HS-5 (cell line): ENCODE measurements at regions not wholly inside any gene's neighbourhood (a gene's known extent, or its start where the extent isn't known, plus 50 kb on each side); places are given as distances from the start of the nearest gene placed in this dataset.

Experiments used
- DNase-seq: peaks from one replicate; pipeline ENCODE4 v3.0.0-alpha.2; 2012; ENCODE audit warnings: low read depth

DNA sequence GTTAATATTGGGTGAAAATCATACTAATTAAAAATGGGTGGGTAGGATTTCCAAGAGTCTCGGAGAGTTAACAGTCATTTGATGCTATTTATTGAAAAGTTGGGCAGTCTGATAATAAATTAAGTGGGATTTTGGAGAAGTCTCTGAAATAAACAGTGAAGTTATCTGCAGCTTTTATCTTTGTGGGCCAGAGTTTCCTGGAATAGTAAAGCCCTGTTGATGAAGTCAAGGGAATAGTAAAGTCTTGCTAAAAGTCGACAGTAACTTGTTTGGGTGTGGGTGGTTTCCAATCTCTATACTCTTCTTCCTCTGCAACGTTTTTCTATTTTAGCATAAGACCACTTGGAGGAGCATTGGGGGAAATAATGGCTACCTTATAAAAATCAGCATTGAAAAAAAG is 493.6 kb downstream of the EPM2A start:
- DNase-seq = no peak

DNA sequence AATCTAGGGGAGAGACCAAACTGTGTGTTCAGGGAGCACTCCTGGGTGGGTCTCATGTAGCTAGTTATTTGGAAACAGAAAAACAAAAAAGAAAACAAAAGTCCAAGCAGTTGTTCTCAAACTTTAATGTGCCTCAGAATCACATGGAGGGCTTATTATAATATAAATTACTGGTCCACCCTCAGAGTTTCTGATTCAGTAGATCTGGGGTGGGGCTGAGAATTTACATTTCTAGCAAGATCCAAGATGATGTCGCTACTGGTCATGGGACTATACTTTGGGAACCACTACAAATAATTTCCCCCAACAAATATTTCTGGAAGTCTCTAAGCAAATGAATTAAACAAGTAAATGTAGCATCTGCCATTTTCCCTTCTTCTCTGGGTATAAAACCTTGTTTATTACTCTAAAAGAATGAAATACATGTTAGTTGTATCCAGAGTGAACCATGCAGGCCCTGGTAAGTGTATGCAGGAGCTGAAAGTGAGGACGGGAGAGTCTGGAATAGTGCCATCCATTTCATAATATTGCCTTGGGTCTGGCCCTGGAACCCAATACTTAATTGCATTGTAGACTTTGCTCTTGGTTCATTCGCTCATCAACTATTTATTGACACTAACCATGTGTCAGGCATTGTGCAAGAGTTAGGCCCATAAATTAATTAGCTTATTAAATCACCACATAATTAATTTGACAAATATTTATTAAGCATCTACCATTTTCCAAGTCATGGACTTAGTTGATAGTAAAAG is 490.8 kb downstream of the EPM2A start:
- no peak for DNase-seq

DNA sequence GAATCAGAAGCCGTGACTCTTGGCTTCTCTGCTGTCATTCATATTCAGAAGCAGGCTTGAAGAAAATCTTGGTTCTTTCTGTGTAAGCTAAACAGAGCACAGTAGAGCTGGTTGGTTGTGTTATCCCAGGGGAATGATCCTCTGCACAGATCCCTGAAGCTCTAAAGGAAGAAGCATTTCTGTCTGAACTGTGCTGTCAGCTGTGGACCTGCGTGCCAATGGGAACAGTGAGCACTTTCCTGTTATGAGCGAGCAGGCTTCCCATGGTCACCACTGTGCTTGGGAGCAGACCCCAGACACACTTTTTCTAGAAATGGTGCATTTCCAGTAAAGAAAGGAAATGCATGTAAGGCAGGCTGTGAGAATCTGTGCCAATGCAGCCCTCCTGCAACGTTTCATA is 490.2 kb downstream of the EPM2A start:
- DNase-seq = no peak

DNA sequence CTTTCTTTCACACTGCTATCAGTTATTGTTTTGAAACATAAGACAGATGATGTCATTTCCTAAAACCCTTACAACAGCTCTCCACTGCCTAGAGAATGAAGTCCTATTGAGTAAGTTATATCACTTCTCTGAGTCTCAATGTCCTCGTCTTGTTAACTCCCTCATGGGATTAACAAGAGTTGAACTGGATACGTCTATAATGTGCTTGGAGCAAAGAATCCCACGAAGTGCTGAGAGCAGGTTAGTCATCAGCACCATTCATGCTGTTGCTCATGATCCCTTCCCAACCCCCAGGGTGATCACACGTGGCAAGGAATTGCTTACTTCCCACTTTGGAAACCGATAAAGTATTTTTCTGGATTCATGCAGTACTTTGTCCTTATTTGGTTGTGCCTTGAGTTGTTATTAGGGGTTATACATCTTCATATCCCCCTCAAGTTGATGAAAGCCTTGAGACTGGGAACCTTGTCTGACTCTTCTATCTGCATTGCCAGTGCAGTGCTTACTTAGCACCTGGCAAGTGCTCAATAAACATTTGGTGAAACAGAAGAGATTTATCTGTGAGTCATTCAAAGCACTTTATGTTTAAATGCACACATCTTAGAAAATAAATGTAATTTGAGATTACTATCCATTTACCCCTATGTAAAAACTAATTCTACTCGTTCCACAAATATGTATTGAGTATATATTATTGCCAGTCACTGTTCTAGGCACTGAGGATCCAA is 487.5 kb downstream of the EPM2A start:
- peak; percentile 80 for DNase-seq

DNA sequence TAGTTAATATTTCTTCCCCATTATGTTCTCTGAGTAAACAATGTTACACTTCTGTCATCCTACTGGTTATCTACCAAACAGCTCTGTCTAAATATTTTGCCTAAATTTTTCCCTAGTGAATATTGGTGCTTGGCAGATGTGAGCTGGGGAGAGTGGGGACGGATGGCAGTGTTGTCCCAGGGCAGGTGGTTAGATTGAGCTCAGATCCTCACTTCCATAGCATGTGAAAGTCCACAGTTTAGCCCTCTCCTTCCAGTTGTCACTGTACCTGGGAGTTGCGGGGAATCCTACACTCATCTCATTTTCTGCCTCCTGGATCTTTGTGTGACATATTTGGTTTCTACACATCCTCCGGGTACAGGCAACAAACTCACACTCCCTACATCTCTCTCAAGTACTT is 484.9 kb downstream of the EPM2A start:
- DNase-seq = no peak

DNA sequence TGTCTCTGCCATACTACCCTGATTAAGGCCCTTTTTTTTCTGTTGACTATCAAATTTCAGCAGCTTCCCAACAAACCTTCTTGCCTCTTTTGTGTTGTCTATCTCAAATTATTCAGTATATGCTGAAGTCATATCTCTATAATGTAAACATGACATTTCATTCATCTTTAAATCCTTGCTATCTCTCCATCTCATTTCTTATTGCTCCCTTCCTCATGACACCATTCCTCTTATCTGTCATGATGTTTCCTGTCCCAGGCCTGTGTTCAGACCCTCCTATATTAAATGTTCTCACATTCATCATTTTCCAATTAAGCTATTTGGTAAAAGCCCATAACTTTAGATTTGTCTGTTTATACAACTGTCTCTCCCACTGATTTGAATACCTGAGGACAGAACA is 482.6 kb downstream of the EPM2A start:
- DNase-seq = no peak

DNA sequence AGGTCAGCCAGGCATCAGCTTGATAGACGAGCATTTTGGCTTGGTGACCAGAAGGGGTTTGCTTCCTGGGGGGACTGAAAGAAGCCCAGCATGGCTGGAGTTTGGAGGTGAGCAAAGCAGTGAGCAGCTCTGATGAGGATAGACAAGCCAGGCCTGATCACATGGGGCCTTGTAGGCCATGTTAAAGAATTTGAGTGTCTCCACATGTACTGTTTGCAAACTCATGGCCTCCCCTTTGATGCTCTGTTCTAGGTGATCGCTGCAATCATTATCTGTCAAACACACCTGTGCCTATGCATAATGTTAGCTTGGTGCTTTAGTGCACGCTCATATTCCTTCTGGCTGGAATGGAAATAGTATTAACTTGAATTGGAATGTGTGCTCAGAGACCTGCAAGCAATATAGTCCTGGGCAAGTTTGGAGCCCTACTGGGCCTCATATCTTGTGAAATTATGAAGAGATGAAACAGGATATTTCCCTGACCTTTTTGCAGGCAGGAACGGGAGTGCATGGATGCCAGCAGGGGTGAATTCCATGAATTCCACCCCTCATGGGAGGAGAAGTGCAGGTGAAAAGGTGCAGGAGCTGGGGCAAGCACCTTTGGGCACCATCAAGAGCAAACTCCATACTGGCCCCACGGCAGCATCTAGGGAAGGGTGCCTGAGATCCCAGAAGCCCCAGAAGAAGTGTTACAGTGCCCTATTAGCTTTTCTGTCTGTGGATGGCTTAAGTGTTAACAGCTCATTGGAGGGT is 480.5 kb downstream of the EPM2A start:
- DNase-seq = no peak

DNA sequence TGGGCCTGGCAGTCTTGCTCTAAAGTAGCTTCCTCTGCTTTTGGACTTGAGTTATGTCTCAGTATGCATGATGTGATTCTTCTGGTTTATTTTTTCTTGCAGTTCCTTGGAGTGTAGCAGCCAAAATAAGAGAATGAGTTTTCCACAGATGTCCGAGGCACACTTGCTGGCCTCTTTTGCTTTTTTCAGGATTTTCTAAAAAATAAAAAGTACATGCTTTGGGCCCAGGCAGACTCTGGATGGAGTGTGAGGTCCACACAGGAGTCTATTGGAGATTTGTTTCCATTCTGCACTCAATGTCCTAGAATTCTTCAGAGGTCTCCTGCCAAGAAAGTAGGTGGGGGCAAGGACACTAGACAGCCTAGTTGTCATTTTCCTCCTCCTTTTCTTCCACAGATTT is 477.6 kb downstream of the EPM2A start:
- no peak for DNase-seq

DNA sequence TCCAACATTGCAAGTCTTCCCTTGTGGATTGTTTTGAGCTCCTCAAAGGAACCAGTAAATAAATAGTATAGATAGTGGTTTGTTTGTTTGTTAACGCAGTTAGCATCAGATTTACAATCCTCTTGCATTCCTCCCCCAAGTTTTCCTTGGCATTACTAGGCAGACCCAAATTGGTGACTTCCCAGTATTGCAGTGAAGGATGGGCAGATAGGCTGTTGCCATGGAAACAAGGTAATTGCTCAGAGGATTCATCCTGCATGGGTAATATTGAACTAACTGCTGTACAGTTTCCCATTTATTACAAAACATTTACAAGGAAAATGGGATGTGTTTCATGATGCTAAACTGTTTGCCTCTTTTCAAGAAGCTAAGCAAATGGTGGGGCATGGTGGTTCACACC is 477.2 kb downstream of the EPM2A start:
- DNase-seq = no peak

DNA sequence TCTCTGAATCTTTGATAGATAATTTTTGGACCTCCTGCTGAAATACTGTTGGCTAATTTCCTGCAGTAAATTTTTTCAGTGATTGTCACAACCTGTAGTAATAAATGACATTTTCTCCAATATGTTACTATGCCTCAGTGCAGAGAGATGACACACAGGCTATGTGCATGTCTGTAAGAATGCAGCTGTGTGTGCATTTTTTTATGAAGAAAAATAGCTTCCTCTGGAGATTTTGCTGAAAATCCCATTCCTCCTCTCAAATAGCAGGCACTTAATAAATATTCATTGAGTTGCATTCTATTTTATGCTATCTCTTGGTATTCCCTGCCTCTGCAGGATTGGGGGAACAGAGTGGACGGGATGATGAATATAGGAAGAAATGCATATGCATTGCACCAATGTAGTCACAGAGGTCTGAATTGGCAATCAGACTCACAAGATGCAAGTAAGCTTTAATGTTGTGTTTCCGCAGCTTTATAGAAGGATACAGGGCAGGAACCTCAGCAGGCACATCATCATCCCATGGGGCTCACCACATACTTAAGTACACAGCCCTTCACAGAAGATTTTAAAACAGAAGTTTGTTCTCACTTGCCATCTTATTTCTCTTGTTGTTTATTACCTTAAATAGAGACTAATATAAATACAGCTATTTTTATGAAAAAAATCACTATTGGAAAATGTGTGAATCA is 474.7 kb downstream of the EPM2A start:
- DNase-seq = no peak

DNA sequence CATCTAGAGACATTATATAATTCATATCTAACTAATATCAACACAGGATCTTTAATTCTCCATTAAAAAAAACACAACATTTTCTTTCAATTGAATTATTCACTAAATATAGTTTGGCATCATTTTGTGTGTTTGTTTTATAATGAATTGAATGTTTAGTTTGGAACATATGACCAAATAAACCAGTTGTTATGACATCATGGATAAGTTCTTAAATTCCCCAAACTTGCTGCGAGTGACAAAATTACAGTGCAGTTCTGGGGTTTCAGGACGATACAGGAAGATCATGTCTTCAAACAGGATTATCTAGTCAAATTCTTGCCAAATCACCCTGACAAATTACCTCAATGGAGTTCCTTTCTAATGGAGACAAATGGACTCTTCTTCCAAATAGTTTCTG is 473.6 kb downstream of the EPM2A start:
- DNase-seq = no peak

DNA sequence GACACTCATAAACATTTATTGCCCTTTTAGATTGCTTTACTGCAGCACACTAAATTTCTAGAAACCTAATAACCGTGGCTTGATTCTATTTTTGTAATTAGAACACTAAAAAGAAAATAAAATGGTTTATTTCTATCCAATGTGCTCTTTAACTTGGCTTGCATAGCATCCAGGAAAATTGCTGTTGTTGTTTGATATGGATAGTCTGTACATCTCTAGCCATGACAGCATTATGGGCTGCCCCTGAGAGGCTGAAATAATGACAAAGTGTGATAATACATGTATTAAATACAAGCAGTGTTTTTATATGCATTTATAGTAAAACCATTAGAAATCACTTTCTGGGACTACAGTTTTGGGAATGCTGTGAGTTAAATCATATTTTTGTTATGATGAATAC is 472.5 kb downstream of the EPM2A start:
- no peak for DNase-seq

DNA sequence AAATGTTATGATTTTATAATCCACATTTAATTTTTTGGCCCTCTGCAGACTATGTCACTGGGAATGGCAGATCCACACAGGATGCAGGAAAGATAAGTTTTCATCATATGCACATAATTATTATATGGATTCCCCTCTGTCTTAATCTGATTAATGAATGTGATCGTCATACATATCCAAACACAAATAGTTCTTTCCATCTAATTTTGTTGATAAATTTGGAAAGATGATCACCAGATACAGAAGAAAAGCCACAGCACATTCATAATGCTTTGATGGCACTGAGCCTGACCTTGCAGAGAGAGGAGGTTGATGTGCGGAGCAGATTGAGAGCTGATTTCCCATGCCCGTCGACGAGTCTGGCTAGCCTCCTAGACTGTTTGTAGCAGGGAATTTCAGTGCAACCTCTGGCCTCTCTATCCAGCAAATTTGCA is 471.5 kb downstream of the EPM2A start:
- no peak for DNase-seq

DNA sequence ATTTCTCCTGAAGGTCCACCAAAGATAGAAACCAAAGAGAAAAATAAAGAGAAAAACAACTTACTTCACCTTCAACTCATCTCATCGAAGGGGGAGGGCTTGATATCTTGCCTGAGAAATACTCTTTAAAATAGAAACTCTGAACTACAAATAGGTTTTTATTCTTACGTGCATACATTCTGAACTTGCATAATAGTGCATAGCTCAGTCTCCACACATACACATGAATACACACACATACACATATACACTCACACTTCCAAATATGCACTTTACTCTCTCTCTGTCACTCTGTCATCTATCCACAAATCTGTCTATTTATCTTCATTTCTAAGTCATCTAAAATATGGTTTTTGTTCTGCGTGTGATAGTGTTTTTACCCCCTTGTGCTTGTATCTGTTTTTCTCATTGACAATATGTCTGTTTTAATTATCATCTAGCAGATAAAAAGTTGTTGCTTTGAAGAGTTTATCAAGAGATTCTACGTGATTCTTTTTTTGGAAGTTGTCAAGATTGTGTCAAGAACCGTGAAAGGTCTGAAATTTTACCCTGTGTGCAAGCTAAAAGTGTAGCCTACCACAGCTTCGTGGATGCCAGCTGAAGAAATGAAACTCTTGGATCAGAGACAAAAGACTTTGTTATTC is 468.8 kb downstream of the EPM2A start:
- no peak for DNase-seq

DNA sequence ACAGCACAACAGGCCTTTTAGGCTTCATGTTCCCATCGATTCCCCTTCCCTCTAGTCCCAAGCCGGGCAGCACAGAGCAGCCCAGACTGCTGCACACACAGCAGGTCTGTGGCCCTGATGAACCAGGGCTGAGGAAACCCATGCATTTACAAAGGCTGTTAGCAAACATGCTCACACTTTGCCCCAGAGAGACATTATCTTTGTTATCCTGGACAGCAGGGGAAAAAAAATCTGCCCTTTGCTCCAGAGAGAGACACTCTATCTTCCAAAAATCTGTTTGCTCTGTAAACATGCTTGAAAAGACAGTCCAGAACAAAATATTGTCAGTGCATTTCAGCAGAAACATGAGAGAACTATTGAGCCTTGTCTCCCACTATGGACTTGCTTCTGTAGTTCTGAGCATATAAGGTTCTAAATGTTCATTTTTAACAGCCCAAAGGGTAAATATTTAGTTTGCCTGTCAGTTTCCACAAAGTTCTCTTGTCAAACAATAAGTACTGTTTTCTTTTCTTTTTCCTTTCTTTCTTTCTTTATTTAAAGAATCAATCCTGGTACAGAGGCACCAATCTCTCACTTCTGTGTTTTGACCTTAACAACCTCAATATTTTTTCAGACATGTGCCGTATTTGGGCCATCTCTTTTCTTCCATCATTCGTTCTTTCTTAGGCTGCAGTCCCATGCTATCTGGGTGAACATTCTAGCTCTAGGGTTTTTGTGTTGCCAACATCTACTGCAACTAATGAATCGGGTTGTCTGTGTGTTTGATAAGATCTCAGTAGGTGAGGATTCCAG is 468.0 kb downstream of the EPM2A start:
- no peak for DNase-seq

DNA sequence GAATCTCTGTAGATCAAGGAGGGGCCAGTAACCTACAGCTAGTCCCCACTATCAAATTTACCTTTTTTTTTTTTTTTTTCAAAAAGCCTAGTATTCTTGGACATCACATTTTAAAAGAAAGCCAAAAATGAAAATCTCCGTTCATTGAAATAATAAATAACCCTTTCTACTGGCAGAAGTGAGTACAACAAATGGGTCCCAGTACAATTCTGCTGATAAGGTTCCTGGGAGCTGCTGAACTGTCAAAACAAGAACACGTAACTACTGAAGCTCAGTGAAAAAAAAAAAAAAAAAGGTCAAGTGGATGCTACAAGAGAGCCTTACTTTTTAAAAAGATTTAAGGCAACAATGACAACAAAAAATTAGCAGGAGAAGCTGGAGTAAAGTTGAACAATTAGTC is 464.9 kb downstream of the EPM2A start:
- no peak for DNase-seq

DNA sequence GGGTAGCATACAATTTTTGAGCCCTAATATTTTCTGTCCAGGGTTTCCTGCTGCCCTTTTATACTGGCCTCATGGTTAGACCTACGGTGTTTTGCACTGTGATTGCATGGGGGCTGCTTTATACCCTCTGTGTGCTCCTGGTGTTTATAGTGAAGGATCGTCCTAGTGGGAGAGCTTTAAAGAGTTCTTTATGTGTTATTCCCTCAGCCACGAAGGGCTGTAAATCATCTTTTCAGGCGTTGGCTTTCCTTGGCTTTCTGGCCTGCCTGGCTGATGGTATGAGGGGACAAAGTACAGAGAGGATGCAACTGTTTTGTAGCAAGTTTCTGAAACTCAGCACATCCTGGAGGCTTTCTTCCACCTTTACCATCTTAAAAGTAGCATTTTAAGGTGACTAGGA is 464.3 kb downstream of the EPM2A start:
- DNase-seq = no peak

DNA sequence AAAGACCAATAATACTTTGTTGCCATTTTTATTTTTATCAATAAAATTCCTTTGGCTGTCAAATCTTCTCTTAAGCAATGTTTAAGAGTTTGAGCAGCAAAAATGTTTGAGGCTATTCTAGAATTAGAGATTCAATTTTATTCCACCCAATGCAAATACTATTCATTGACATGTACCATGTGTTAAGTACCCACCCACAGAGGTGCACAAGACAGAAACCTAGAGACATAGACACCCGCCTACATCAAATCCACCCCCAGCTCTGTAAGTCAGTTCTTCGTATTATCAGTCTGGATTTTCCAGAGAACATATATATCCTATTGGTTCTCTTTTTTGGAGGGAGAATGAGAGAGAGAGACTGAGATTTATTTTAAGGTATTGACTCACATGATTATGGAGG is 463.7 kb downstream of the EPM2A start:
- no peak for DNase-seq

DNA sequence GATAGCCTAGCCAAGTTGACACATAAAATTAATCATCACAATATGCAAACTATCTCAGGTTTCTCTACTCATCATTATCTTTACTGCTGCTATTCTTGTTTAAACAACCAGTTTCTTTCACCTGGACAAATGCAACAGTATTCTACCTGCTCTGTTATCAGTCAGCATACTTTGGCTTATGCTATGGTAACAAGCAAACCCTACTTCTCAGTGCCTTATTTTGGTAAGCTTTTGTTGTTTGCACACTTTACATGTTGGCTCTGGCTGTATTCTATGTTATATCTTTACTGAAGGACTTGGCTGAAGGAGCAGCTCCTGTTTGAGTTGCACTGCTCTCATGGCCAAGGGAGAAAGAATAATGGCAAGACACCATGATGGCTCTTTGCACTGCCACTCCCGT is 463.1 kb downstream of the EPM2A start:
- no peak for DNase-seq

DNA sequence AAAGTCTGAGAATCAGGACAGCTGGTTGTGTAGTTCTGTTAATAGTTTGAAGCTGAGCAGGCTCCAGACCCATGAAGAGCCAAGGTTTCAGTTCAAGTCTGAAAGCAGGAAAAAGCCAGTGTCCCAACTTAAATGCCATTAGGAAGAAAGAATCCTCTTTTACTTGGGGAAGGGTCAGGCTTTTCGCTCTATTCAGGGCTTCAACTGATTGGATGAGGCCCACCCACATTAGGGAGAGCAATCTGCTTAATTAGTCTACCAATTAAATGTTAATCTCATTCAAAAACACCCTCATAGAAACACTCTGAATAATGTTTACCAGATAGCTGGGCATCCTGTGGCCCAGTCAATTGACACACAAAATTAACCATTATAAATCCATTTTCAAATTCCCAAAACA is 462.2 kb downstream of the EPM2A start:
- DNase-seq = no peak

DNA sequence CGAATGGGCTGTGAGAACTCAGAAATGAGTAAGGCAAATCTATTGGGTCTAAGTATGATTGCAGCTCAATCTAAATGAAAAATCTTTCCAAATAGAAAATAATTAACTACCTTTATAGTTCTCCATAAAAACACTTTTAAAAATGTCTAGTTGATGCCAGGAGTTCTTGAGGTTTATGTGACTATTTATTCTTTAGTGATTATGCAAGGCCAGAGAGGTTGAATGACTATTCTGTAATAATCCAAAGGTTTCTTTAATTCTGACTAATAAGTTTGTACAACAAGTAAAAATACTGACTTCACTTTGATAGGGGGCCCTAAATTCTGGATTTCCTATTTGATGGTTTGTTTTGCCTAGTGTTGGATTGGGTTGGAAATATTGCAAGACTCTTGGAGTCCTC is 461.2 kb downstream of the EPM2A start:
- no peak for DNase-seq
